ENCODE measurements at regions not wholly inside any gene's neighbourhood (a gene's known extent, or its start where the extent isn't known, plus 50 kb on each side); places are given as distances from the start of the nearest gene placed in this dataset.

GRCh38 chr7:122203814-122204213 is 59.8 kb upstream of the AASS start:
- Histone ChIP-seq H3K27ac (ENCODE audit: insufficient read length, low read depth, low read length) (no peak overlapping the region), H2BK15ac (ENCODE audit: low read depth, low read length) (no peak overlapping the region), H2AFZ (ENCODE audit: low read length) (no peak overlapping the region), H3K79me2 (ENCODE audit: insufficient read depth, low read length) (no peaks in the 10 kb centered on the region), H4K91ac (ENCODE audit: insufficient read length, low read depth, low read length) (no peak overlapping the region), H3K14ac (ENCODE audit: insufficient read depth, low read length) (no peak overlapping the region), H2BK120ac (ENCODE audit: low read depth, low read length, poor library complexity, severe bottlenecking) (no peak overlapping the region), H3K27me3 (ENCODE audit: insufficient read depth, low read length) (no peaks in the 10 kb centered on the region), H3K9me3 (ENCODE audit: control insufficient read depth, low read depth, low read length) (no peaks in the 10 kb centered on the region), H3K18ac (ENCODE audit: insufficient read length, low read depth, low read length) (no peak overlapping the region), H3K4me1 (ENCODE audit: insufficient read depth, low read length) (no peaks in the 10 kb centered on the region), H4K8ac (replicated peaks; ENCODE audit: insufficient read length, low read depth, low read length) (no peak overlapping the region), H3T11ph (ENCODE audit: low read length) (no peak overlapping the region), H4K20me1 (ENCODE audit: control insufficient read depth, insufficient read depth, insufficient read length) (no peaks in the 10 kb centered on the region), H3K23me2 (ENCODE audit: insufficient read length, low read depth, low read length, poor library complexity, severe bottlenecking) (no peaks in the 10 kb centered on the region), H3K4me2 (ENCODE audit: insufficient read depth, insufficient read length, low read length) (no peak overlapping the region), H4K5ac (ENCODE audit: insufficient read length, low read depth, low read length) (no peak overlapping the region), H2BK12ac (ENCODE audit: insufficient read length, low read depth, low read length) (no peak overlapping the region), H3K9ac (ENCODE audit: extremely low read depth, insufficient read length, low read length) (no peak overlapping the region), H2BK20ac (ENCODE audit: low read depth, low read length, poor library complexity, severe bottlenecking) (no peak overlapping the region), H3K23ac (ENCODE audit: insufficient read length, low read depth, low read length) (no peak overlapping the region), H2AK5ac (ENCODE audit: insufficient read length, low read length) (no peak overlapping the region), H3K4ac (ENCODE audit: low read depth, low read length) (no peak overlapping the region), H2BK5ac (ENCODE audit: insufficient read length, low read length) (no peak overlapping the region), H3K79me1 (ENCODE audit: insufficient read depth, low read depth, low read length, poor library complexity, severe bottlenecking) (no peaks in the 10 kb centered on the region), H3K56ac (ENCODE audit: insufficient read length, low read depth, low read length) (no peak overlapping the region)
- TF ChIP-seq CTCF (conservative IDR thresholded peaks at IDR 0.05) = no peak
- Mint-ChIP-seq H3K4me1 (peaks cover 2 to 10% of the 10 kb centered on the region in 2 experiments), H3K27ac (no peak overlapping the region), H3K9me3 (peaks cover 14 to 37% of the 10 kb centered on the region in 2 experiments), H3K27me3 (ENCODE audit: low read depth) (no peaks in the 10 kb centered on the region), H3K4me3 (no peak overlapping the region), H3K36me3 (ENCODE audit: insufficient read depth in 1 of 3, low read depth in 3 of 3) (peaks cover 7 to 38% (median 26%) of the 10 kb centered on the region in 3 experiments)
- WGBS (ENCODE audit: extremely low coverage, insufficient read length, low lambda C conversion rate) = no CpG with 5 or more reads among the region's 1 CpG
- DNase-seq = no peak

Data from H9 (cell line).